Neural progenitor cell (in vitro differentiated cells): ENCODE measurements at regions not wholly inside any gene's neighbourhood (a gene's known extent, or its start where the extent isn't known, plus 50 kb on each side); places are given as distances from the start of the nearest gene placed in this dataset.

Source experiments
- EZH2 ChIP-seq: fragments of 200-600 bp; sonication (generic); IDR thresholded peaks from 2 replicates; pipeline ENCODE4 v1.6.1; 2017; ENCODE audit warnings: antibody characterized with exemption, mild to moderate bottlenecking, moderate library complexity
- TF ChIP-seq, protein P1 (sequence below): fragments of 200-600 bp; sonication (generic); IDR thresholded peaks from 2 replicates; pipeline ENCODE4 v1.5.1; 2017; ENCODE audit warnings: antibody characterized with exemption, mild to moderate bottlenecking

DNA sequence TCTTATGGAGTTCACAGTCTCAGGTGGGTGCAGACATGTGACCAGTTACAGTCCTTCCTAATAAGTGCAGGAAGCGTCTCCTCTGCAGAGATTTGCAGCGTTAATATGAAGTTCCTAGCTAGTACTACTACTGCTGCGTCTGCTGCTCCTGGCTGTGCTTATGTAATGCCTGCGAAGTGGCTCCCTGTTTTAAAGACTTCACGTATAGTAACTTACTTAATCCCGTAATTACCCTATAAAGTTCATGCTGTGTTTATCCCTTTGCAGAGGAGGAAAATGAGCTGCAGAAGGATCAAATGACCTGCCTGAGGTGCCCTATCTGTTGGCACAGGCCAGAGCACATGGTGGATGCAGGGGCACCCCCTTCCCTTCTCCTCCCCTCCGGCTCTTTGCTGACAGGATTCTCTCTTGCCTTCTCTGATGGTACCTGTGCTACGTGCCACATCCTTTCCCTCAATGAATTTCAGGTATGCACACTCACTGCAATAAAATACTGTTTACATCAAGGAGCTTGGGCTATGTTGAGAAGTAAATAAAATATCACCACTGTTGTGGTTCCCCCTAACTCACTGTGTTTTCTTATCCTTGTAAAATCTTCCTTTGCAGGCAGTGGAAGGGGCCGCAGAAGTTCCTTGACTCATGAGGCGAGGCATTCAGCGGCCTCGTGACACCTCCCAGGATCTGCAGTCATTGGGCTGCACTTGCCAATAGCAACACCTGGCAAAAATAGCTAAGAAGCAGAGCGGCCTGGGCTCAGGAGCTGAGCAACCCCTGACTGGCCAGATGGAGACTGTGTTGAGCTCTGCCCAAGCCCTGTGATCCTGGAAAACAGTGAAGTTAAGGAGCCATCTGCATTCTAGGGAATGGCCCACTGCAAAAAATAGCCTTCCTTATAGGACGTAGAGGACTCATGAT, 188.9 kb upstream of the ATP10A start:
- TF ChIP-seq, protein P1, sequence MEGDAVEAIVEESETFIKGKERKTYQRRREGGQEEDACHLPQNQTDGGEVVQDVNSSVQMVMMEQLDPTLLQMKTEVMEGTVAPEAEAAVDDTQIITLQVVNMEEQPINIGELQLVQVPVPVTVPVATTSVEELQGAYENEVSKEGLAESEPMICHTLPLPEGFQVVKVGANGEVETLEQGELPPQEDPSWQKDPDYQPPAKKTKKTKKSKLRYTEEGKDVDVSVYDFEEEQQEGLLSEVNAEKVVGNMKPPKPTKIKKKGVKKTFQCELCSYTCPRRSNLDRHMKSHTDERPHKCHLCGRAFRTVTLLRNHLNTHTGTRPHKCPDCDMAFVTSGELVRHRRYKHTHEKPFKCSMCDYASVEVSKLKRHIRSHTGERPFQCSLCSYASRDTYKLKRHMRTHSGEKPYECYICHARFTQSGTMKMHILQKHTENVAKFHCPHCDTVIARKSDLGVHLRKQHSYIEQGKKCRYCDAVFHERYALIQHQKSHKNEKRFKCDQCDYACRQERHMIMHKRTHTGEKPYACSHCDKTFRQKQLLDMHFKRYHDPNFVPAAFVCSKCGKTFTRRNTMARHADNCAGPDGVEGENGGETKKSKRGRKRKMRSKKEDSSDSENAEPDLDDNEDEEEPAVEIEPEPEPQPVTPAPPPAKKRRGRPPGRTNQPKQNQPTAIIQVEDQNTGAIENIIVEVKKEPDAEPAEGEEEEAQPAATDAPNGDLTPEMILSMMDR: no peak
- no peak for TF ChIP-seq EZH2
